Neural cell (in vitro differentiated cells): ENCODE measurements at regions not wholly inside any gene's neighbourhood (a gene's known extent, or its start where the extent isn't known, plus 50 kb on each side); places are given as distances from the start of the nearest gene placed in this dataset.

Source experiments
- H2AFZ ChIP-seq: fragments of 200-600, 300-800 bp; sonication (generic), shearing (Covaris generic); 2 replicates; pipeline ENCODE4 v1.6.0; 2014; ENCODE audit warnings: low read depth, mild to moderate bottlenecking, antibody characterized with exemption, low read length, moderate library complexity
- H3F3A ChIP-seq: fragments of 200-600 bp; shearing (Covaris generic); 2 replicates; pipeline ENCODE4 v1.6.1; 2016; ENCODE audit warnings: mild to moderate bottlenecking, moderate library complexity, mixed read lengths, antibody characterized with exemption, low read length; ENCODE audit not compliant: insufficient read depth, poor library complexity, severe bottlenecking
- H3K27ac ChIP-seq: fragments of 200-600, 300-800 bp; sonication (generic), shearing (Covaris generic); 2 replicates; pipeline ENCODE4 v1.5.1; 2014; ENCODE audit warnings: mild to moderate bottlenecking, low read length, moderate library complexity
- H3K27me3 ChIP-seq: fragments of 300-800, 200-600 bp; sonication (generic), shearing (Covaris generic); 2 replicates; pipeline ENCODE4 v1.6.0; 2014; ENCODE audit warnings: mild to moderate bottlenecking, low read depth, low read length, moderate library complexity; ENCODE audit not compliant: insufficient read depth
- H3K36me3 ChIP-seq: fragments of 300-800, 200-600 bp; sonication (generic), shearing (Covaris generic); 2 replicates; pipeline ENCODE4 v1.5.1; 2014; ENCODE audit warnings: mild to moderate bottlenecking, antibody characterized with exemption, low read length, moderate library complexity; ENCODE audit not compliant: insufficient read depth
- H3K4me2 ChIP-seq: fragments of 300-800, 200-600 bp; sonication (generic), shearing (Covaris generic); 2 replicates; pipeline ENCODE4 v1.6.0; 2014; ENCODE audit warnings: mild to moderate bottlenecking, low read length
- H3K4me3 ChIP-seq: fragments of 300-800, 200-600 bp; sonication (generic), shearing (Covaris generic); 2 replicates; pipeline ENCODE4 v1.5.1; 2014; ENCODE audit warnings: mild to moderate bottlenecking, low read length, moderate library complexity
- H3K79me2 ChIP-seq: fragments of 200-600 bp; shearing (Covaris generic); replicated peaks from 2 replicates; pipeline ENCODE4 v1.6.0; 2014; ENCODE audit warnings: mild to moderate bottlenecking, low read length, moderate library complexity; ENCODE audit not compliant: insufficient read depth
- H3K9ac ChIP-seq: fragments of 300-800, 200-600 bp; sonication (generic), shearing (Covaris generic); 2 replicates; pipeline ENCODE4 v1.6.1; 2016; ENCODE audit warnings: mild to moderate bottlenecking, low read length, mixed read lengths
- H3K9me2 ChIP-seq: fragments of 200-600 bp; shearing (Covaris generic); 2 replicates; pipeline ENCODE4 v1.6.1; 2016; ENCODE audit warnings: mild to moderate bottlenecking, low read length, mixed read lengths; ENCODE audit not compliant: insufficient read depth
- H3K9me3 ChIP-seq: fragments of 200-600, 300-800 bp; sonication (generic), shearing (Covaris generic); 2 replicates; pipeline ENCODE4 v1.6.1; 2016; ENCODE audit warnings: mild to moderate bottlenecking, mixed run types, low read length, moderate library complexity, mixed read lengths
- H4K20me1 ChIP-seq: fragments of 200-600 bp; shearing (Covaris generic); 2 replicates; pipeline ENCODE4 v1.6.1; 2016; ENCODE audit warnings: mild to moderate bottlenecking, mixed run types; ENCODE audit not compliant: insufficient read depth
- EP300 ChIP-seq: fragments of 450-650 bp; conservative IDR thresholded peaks from 2 replicates; pipeline ENCODE4 v1.6.1; 2014; ENCODE audit warnings: antibody characterized with exemption, mild to moderate bottlenecking, moderate library complexity; ENCODE audit not compliant: poor library complexity, severe bottlenecking
- EZH2 ChIP-seq: fragments of 200-600, 300-800 bp; shearing (Covaris generic), sonication (generic); IDR thresholded peaks from 2 replicates; pipeline ENCODE4 v1.6.1; 2014; ENCODE audit warnings: antibody characterized with exemption, low read length, borderline replicate concordance, mild to moderate bottlenecking; ENCODE audit not compliant: insufficient read depth, poor library complexity, severe bottlenecking
- MXI1 ChIP-seq: fragments of 450-650 bp; conservative IDR thresholded peaks from 2 replicates; pipeline ENCODE4 v1.6.1; 2014; ENCODE audit warnings: antibody characterized with exemption, mild to moderate bottlenecking; ENCODE audit not compliant: poor library complexity, severe bottlenecking
- POLR2AphosphoS5 ChIP-seq: IDR thresholded peaks from 2 replicates; pipeline ENCODE4 v1.6.1; 2012
- RAD21 ChIP-seq: fragments of 450-650 bp; conservative IDR thresholded peaks from 2 replicates; pipeline ENCODE4 v1.6.1; 2014; ENCODE audit warnings: antibody characterized with exemption, mild to moderate bottlenecking, moderate library complexity
- SMC3 ChIP-seq: fragments of 450-650 bp; conservative IDR thresholded peaks from 2 replicates; pipeline ENCODE4 v1.6.1; 2014; ENCODE audit warnings: antibody characterized with exemption, mild to moderate bottlenecking, moderate library complexity; ENCODE audit not compliant: poor library complexity
- TAF1 ChIP-seq: IDR thresholded peaks from 2 replicates; pipeline ENCODE4 v1.6.1; 2012; ENCODE audit warnings: low read depth
- TF ChIP-seq, protein P1 (sequence below): fragments of 450-650 bp; IDR thresholded peaks from 2 replicates; pipeline ENCODE4 v1.5.1; 2014; ENCODE audit warnings: antibody characterized with exemption, mild to moderate bottlenecking, moderate library complexity; ENCODE audit not compliant: poor library complexity, severe bottlenecking
- TF ChIP-seq, protein P2 (sequence below): IDR thresholded peaks from 2 replicates; pipeline ENCODE4 v1.6.1; 2012; ENCODE audit warnings: borderline replicate concordance

DNA sequence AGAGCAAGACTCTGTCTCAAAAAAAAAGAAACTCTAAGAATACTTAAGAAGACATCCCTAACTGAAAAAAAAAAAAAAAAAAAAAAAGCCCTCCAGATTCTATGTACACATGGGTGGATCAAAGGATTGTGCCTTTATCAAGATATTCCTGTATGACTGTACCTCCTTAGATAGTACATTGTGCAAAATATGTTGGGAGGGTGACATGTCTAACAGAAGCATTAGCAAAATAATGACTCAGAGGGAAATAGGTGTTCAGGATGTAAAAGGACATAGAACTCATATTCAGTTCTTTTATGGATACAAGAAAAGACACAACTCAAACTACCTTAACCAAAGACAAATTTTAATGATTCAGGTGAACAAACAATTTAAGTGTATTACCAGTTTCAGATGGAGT is 269.8 kb upstream of the KAZN start:
- Histone ChIP-seq H3K27ac (no peak overlapping the region), H3K9me2 (no peaks in the 10 kb centered on the region), H3K36me3 (no peaks in the 10 kb centered on the region), H4K20me1 (no peaks in the 10 kb centered on the region), H3K27me3 (no peaks in the 10 kb centered on the region), H3F3A (no peaks in the 10 kb centered on the region), H2AFZ (no peak overlapping the region), H3K9me3 (peaks cover 5% of the 10 kb centered on the region), H3K4me3 (no peak overlapping the region), H3K9ac (no peak overlapping the region), H3K79me2 (no peaks in the 10 kb centered on the region), H3K4me2 (no peak overlapping the region)
- TF ChIP-seq, protein P1, sequence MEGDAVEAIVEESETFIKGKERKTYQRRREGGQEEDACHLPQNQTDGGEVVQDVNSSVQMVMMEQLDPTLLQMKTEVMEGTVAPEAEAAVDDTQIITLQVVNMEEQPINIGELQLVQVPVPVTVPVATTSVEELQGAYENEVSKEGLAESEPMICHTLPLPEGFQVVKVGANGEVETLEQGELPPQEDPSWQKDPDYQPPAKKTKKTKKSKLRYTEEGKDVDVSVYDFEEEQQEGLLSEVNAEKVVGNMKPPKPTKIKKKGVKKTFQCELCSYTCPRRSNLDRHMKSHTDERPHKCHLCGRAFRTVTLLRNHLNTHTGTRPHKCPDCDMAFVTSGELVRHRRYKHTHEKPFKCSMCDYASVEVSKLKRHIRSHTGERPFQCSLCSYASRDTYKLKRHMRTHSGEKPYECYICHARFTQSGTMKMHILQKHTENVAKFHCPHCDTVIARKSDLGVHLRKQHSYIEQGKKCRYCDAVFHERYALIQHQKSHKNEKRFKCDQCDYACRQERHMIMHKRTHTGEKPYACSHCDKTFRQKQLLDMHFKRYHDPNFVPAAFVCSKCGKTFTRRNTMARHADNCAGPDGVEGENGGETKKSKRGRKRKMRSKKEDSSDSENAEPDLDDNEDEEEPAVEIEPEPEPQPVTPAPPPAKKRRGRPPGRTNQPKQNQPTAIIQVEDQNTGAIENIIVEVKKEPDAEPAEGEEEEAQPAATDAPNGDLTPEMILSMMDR, result no peak
- TF ChIP-seq, protein P2, sequence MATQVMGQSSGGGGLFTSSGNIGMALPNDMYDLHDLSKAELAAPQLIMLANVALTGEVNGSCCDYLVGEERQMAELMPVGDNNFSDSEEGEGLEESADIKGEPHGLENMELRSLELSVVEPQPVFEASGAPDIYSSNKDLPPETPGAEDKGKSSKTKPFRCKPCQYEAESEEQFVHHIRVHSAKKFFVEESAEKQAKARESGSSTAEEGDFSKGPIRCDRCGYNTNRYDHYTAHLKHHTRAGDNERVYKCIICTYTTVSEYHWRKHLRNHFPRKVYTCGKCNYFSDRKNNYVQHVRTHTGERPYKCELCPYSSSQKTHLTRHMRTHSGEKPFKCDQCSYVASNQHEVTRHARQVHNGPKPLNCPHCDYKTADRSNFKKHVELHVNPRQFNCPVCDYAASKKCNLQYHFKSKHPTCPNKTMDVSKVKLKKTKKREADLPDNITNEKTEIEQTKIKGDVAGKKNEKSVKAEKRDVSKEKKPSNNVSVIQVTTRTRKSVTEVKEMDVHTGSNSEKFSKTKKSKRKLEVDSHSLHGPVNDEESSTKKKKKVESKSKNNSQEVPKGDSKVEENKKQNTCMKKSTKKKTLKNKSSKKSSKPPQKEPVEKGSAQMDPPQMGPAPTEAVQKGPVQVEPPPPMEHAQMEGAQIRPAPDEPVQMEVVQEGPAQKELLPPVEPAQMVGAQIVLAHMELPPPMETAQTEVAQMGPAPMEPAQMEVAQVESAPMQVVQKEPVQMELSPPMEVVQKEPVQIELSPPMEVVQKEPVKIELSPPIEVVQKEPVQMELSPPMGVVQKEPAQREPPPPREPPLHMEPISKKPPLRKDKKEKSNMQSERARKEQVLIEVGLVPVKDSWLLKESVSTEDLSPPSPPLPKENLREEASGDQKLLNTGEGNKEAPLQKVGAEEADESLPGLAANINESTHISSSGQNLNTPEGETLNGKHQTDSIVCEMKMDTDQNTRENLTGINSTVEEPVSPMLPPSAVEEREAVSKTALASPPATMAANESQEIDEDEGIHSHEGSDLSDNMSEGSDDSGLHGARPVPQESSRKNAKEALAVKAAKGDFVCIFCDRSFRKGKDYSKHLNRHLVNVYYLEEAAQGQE, result no peak
- TF ChIP-seq SMC3 (no peak), TAF1 (no peak), MXI1 (no peak), EZH2 (no peak), EP300 (no peak), POLR2AphosphoS5 (no peak), RAD21 (no peak)

DNA sequence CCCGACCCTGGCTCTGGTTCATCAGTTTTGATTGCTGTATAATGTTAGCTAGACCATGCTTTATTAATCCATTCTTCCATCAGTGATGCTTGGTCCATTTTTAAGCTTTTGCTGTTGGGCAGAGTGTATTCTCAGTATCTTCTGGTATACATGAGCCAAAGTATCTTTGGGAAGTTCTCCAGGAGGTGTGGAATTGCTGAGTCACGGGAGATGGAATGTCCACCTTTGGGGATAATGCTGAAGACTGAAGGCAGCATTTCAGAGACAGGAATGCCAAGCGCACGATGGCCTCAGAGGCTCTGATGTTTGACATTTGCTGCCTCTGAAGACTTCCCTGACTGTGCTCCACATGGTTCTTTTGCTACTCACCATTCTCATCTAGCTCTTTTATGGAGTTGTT is 266.3 kb upstream of the KAZN start:
- H3F3A ChIP-seq, result no peaks in the 10 kb centered on the region
- no peaks in the 10 kb centered on the region for H3K79me2 ChIP-seq
- H3K27me3 ChIP-seq, result no peaks in the 10 kb centered on the region
- H3K9me3 ChIP-seq, result peaks cover 5% of the 10 kb centered on the region
- no peaks in the 10 kb centered on the region for H4K20me1 ChIP-seq
- H3K4me3 ChIP-seq, result no peak overlapping the region
- H3K4me2 ChIP-seq, result no peak overlapping the region
- H3K9ac ChIP-seq, result no peak overlapping the region
- TF ChIP-seq EZH2 (no peak), MXI1 (no peak), POLR2AphosphoS5 (no peak), TAF1 (no peak), SMC3 (no peak), EP300 (no peak), RAD21 (no peak)
- TF ChIP-seq, protein P1, result no peak
- TF ChIP-seq, protein P2, result no peak
- H3K27ac ChIP-seq, result no peak overlapping the region
- no peaks in the 10 kb centered on the region for H3K9me2 ChIP-seq
- no peak overlapping the region for H2AFZ ChIP-seq
- no peaks in the 10 kb centered on the region for H3K36me3 ChIP-seq
